GM12878 (cell line): ENCODE measurements at regions not wholly inside any gene's neighbourhood (a gene's known extent, or its start where the extent isn't known, plus 50 kb on each side); places are given as distances from the start of the nearest gene placed in this dataset.

ENCODE experiments used
- BRCA1 ChIP-seq: IDR thresholded peaks from 2 replicates; pipeline ENCODE4 v1.6.1; 2011; ENCODE audit warnings: low read depth, low read length, improper control_type of control experiment
- CTCF ChIP-seq, 3 experiments: IDR thresholded peaks in 2 of 3; conservative IDR thresholded peaks in 1 of 3; 2 replicates each; pipeline ENCODE4 v1.5.1; 2011; ENCODE audit warnings: low read depth in 3 of 3, low read length in 3 of 3, mild to moderate bottlenecking in 3 of 3, control low read depth in 2 of 3, moderate library complexity in 2 of 3, inconsistent platforms in 1 of 3, mixed read lengths in 1 of 3; ENCODE audit not compliant: control insufficient read depth in 2 of 3, insufficient read depth in 1 of 3; ENCODE audit errors: extremely low read depth in 1 of 3
- RAD21 ChIP-seq: IDR thresholded peaks from 2 replicates; pipeline ENCODE4 v1.6.1; 2011; ENCODE audit warnings: mild to moderate bottlenecking, low read depth, low read length, moderate library complexity; ENCODE audit not compliant: insufficient read depth
- SMARCA5 ChIP-seq: fragments of 450-650 bp; IDR thresholded peaks from 2 replicates; pipeline ENCODE4 v1.6.1; 2017; ENCODE audit warnings: mild to moderate bottlenecking
- TAF1 ChIP-seq: IDR thresholded peaks from 2 replicates; pipeline ENCODE4 v1.6.1; 2011; ENCODE audit warnings: mild to moderate bottlenecking, low read depth, low read length, borderline replicate concordance

GRCh38 chr2:180474716-180475115 lies 467.6 kb upstream of the CWC22 start:
- TF ChIP-seq CTCF (IDR thresholded peaks at IDR 0.05 in 2 of 3, conservative IDR thresholded peaks at IDR 0.05 in 1 of 3; ENCODE audit: control insufficient read depth in 2 of 3, extremely low read depth in 1 of 3, insufficient read depth in 1 of 3, low read depth in 3 of 3, low read length in 3 of 3) = no peak
- TF ChIP-seq RAD21 = no peak
- TF ChIP-seq SMARCA5 = no peak
- TF ChIP-seq TAF1 = no peak
- TF ChIP-seq BRCA1 = no peak
